ENCODE measurements at regions not wholly inside any gene's neighbourhood (a gene's known extent, or its start where the extent isn't known, plus 50 kb on each side); places are given as distances from the start of the nearest gene placed in this dataset.

DNA sequence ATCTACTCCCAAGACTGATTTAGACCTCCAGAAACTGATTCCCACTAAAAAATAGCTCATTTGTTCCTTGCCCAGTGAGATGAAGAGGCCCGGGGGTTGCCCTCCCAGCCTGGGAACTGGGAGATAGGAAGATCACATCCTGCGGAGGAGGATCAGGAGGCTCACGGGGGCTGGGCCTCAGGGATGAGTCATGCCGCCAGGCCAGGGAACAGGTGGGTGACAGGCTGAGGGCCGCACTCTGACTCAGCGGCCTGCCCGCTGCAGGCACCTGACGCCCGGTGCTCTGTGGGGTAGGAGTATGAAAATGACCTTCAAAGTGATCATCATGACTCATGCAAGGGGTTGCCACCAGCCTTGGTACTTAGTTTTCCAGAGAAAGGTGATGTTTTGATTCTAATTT lies 104.5 kb upstream of the ZPBP start:
- TF ChIP-seq, protein P1, sequence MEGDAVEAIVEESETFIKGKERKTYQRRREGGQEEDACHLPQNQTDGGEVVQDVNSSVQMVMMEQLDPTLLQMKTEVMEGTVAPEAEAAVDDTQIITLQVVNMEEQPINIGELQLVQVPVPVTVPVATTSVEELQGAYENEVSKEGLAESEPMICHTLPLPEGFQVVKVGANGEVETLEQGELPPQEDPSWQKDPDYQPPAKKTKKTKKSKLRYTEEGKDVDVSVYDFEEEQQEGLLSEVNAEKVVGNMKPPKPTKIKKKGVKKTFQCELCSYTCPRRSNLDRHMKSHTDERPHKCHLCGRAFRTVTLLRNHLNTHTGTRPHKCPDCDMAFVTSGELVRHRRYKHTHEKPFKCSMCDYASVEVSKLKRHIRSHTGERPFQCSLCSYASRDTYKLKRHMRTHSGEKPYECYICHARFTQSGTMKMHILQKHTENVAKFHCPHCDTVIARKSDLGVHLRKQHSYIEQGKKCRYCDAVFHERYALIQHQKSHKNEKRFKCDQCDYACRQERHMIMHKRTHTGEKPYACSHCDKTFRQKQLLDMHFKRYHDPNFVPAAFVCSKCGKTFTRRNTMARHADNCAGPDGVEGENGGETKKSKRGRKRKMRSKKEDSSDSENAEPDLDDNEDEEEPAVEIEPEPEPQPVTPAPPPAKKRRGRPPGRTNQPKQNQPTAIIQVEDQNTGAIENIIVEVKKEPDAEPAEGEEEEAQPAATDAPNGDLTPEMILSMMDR (IDR thresholded peaks at IDR 0.05; ENCODE audit: insufficient read depth, low read depth, low read length), result no peak
- no peak for TF ChIP-seq EZH2 (IDR thresholded peaks at IDR 0.05; ENCODE audit: insufficient read depth, low read length)

Measured in astrocyte (in vitro differentiated cells and primary cell).